GM21447 (cell line): ENCODE measurements at regions not wholly inside any gene's neighbourhood (a gene's known extent, or its start where the extent isn't known, plus 50 kb on each side); places are given as distances from the start of the nearest gene placed in this dataset.

Source experiments
- ATAC-seq: cut with Tn5 transposase; IDR thresholded peaks from one replicate; pipeline ENCODE4 v1.9.1; 2021; ENCODE audit not compliant: unreplicated experiment

DNA sequence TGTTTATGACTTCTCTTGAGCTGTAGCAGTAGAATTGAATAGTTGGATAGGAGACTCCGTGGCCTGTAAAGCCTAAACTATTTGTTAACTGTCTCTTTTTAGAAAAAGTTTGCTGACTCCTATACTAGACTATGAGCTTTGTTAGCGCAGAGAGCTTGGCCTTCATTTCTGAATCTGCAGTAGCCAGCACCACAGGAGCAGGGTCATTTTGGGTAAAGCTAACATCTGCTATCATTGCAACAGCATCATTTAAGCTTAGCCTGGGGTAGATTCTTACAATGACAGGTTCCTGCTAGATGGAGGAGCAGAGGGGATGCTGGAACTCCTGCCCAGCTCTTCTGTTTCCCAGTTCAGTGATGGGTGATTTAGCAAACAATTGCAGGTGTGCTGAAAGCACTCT, 133.7 kb upstream of the ASTN2 start:
- ATAC-seq, result no peak

DNA sequence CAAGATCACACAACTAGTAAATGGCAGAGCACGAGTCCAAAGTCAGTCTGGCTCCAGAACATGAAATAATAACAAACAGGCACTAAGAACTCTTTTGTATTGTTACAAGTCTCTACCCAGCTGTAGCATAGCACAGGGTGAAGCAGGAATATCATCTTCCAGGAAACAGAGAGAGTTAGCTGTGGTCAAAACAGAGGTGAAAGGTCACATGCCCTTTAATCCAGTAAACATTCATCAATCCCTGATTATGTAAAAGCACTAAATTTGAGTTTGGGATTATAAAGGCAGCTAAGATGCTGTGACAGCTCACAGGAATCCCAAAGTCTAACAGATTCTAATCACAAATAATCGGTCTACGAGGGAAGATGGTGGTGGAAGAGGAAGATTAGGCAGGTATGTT, 133.0 kb upstream of the ASTN2 start:
- no peak for ATAC-seq

DNA sequence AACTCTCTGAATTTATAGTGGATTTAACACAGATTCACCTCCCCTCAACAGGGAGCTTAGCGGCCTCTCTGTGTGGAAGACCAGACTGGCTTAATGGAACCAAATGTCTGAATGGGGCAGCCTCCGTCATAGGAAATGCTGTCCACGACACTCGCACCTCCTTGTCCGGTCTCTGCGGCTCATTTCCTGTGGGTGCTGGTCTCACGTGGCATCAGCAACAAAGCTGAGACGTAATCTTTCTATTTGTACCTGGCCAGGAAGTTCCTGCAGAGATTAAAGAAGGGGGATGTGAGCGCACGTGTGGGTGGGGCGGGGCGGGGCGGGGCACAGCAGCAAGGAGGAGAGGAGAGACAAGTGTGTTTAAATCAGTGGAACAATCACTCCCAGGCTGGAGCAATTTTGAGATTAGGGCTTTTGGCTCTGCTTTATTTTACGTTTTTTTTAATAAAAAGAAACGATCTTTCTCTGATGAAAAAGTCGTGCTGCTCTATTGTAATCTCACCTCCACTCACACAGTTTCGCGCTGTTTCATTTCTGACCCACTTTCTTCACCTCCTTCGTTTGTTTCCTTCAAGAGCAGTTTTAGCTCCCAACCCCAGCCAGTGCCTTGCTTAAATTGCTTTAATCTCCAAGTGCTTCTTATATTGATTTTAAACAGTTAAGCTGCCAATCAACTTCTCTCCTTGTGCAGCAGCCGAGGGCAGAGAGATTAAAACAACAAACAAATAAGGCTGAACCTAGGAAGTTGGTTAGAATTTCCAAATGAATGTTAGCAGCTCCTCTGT, 132.2 kb upstream of the ASTN2 start:
- no peak for ATAC-seq

DNA sequence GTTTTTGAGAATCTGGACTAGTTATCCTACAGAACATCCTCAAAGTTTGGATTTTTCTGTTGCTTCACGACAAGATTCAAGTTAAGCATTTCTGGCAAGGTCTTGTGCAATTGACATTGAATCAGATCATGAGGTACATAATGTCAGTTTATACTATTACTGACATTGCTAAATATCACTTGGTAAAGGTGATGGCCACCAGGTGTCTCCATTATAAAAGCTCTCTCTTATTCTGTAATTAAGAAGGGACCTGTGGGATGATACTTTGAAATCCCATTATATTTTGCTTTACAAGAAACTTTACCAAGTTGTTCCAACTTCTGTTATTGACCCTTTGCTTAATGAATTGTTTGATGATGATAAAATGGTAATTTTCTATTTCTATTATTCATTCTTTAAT, 131.0 kb upstream of the ASTN2 start:
- ATAC-seq, result no peak

DNA sequence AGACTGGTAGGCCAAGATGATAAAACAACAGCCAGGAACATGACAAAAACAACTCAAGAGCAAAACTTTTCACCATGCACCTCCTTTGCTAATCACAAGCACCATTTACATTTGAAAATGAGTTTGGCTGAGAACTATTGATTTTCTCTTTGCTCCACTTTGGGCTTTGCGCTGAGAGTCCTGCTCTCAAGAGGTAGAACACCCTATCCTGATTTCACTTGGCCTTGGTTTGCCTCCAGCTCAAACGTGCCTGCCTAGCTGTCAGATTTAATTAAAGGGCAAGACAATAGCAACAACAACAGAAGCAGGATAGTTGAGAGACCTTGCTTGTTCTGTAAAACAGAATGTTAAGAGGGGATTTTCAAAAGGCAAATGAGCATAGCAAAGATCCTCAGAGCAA, 128.2 kb upstream of the ASTN2 start:
- no peak for ATAC-seq

DNA sequence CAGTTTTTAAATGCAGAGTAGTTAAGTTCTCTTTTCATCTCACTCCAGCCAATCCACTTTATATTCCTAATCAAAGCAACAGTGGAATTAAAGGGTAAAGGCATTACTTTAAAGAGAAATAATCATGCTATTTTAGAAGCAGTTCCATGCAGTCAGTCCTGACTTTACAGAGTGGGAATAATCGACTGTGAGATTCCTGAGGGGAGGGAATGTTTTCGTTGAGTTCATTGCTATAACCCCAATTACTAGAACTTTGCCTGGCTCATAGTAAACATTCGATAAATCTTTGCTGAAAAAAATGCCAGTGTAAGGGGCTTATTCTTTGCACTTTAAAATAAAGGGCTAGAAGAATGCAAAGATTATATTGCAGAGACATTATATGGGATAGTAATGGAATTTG, 127.2 kb upstream of the ASTN2 start:
- no peak for ATAC-seq

DNA sequence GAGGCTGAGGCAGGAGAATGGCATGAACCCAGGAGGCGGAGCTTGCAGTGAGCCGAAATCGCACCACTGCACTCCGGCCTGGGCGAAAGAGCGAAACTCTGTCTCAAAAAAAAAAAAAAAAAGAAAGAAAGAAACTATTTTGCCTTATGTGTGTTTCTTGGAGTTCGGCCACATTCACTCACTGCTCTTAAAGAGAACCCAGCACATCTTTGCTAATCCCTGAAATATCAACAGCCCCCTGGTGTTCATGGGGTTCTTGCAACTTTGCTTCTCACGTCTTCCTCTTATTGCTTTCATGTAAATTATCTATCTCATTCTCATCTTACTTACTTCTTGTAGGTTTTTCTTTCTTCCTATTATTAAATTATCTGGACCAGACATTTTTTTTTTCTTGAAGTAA, 126.3 kb upstream of the ASTN2 start:
- no peak for ATAC-seq

DNA sequence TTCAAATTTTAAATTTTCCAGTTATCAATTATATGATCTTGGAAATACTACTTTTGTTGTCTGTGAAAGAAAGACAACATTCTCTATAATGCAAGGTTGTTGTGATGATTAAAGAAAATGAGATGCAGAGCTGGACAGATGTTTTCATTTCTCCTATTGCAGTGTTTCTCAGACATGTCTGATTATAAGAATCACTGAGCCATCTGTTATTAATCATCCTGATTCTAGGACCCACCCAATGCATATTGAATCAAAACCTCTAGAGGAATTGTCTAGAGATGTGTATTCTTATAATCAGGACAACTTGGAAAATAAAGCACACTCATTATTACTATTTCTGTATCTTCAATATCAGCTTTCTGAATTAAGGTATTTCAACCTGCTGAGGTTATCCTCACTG, 121.1 kb upstream of the ASTN2 start:
- no peak for ATAC-seq

DNA sequence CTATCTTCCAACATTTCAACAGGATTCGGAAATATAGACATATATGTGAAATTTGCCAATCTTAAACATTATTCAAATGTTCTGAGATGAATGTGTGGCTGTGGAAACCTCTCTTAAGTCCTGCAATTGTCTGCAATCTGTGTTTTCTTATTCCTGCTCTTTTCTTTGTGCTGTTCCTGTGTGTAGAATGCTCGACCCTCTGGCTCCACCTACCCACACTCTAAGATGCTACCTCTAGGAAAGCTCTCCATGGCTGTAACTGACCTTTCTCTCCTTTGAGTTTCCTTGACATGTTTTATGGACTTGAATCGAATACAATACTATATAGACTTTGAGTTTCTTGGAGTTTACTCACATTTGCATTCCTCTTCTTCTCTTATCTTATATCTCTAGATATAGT, 120.6 kb upstream of the ASTN2 start:
- ATAC-seq, result no peak

DNA sequence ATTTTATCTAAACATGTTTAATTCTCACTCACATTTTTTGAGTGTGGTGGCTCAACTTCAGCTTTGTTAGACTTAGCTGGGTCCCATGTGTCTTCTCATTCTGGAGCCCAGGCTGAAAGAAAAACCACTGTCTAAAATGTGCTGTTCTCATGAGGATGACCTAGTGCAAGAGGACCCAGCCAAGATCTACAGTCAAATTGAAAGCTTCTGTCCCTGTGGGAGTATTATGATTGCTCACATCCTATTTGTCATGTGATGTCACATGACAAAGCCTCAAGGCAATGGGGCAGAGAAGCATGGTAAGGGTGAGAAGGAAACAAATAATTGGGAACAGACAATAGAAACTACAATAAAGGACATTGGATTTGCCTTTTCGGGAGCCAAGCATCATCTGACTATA, 113.4 kb upstream of the ASTN2 start:
- no peak for ATAC-seq

DNA sequence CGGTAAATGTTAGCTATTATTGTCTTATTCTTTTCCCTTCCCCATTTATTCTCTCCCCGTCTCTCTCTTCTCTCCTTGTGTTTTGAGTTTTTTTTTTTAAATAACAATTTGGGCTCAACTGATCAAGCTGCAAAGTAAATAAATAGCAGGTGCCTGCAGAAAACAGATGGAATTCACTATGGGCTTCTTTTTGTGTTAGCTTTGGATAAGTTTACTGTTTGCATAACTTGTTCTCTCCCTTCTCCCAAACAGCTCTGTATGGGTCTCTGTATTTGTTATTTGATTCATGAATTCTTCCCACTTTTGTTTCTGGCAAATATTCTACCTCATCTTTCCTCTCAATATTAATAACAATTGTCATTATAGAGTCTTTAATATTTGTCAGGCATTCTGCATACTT, 111.8 kb upstream of the ASTN2 start:
- ATAC-seq, result no peak

DNA sequence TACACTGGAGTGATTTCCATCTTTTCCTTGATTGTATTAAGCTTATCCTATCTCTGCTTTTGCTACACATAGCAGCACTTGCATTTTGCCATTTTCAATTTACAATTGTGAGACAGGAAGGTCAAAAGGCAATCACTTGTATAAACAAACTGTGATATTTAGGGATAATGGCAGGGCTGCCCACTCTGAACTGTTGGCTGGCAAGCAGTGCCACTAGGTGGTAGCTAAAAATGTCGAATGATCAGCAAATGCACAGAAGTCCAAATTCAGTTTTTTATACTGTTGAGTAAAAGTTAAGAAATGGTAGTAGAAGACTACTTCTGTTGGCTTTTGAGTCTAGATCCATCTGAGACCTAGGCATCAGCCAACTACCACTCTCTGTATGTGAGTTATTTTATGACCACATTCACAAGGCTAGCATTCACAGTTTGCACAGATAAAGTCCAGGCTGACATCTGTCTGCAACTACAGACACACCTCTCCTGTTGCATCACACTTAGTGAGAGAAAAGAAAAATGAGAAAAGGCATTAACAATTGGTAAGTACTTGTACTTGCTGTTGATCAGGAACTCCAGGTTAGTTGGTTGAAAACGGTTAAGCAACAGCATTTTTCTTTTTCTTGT, 108.8 kb upstream of the ASTN2 start:
- ATAC-seq, result no peak

DNA sequence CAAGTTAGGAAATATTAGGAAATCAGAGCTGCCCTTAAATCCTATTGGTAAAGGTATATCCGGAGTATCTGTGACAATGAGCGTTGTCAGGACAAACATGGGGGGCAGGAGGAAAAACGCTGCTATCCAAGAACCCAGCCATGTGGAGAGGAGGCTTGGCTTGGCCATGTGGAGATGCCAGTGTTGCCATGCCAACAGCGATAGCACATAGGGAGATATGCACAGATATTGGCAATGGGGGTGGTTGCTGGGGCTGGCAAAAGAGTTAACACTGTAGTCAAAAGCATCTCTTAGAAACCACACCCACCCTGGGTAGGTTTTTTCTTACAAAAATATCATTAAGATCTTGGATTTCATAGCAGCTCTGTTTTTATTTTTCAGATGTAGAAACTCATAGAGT, 106.4 kb upstream of the ASTN2 start:
- ATAC-seq, result no peak

DNA sequence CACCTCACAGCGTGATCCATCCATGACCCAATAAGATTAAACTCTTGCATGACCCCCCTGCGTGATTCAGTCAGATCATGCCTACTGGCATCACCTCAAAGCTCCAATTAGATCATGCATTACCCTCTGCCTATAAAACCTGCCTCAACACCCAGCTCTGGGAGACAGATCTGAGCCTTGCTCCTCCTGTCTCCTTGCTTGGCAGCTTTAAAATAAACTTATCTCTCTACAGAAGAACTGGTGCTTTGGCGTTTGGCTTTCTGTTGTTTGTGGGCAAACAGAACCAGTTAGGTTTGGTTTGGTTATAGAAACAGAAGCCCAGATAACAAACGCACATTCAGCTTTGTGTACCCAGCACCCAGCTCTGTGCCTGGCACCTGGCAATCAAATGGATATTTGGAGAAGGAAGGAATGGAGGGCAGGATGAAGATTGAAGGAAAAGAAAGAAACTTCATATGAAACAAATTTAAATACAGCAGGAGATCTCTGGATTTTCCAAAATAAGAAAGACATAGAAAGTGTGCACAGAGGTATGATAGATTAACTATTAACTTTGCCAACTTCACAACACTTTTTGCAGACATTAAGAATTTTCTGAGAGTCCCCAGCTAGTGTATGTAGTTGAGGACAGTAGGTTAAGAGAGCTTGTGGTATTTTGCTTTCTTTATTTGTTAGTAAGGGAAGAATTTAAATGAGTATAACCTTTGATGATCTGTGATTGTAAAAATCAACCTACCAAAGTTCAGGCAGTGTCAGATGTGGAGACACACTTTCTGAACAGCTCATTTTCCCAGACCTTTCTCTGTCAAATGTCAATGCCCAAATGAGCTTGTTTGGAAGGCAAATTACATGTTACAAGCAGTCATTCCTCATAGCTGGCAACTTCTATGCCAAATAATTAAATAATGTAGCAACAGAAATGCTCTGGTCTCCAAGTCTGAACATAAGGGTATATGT, 102.1 kb upstream of the ASTN2 start:
- no peak for ATAC-seq

DNA sequence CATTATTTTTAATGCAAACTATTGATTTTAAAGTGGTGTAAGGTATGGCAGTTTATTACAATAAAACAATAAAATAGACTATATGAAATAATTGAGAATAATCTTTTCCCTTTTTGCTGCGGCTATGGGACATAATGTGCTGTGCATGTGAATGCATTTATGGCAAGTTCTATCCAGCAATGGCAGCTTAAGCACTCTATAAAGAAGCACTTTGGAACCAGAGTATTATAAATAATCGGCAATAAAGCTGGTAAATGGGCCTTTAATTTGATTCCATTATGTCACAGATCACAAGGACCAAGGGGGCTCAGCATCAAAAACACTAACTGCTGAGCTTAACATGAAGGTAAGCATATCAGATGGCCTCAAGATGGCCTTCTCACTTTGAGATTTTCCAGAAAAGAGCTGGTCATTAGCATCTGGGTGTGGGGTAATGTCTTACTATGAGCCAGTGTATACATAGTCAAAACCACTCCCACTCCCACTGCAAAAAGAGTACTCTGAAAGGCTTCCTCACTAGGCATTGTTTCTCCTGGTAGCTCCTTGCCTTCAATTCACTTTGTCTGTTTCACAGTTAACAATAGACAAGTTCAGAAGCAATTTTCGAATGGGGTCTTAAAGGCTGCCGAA, 97.1 kb upstream of the ASTN2 start:
- no peak for ATAC-seq

DNA sequence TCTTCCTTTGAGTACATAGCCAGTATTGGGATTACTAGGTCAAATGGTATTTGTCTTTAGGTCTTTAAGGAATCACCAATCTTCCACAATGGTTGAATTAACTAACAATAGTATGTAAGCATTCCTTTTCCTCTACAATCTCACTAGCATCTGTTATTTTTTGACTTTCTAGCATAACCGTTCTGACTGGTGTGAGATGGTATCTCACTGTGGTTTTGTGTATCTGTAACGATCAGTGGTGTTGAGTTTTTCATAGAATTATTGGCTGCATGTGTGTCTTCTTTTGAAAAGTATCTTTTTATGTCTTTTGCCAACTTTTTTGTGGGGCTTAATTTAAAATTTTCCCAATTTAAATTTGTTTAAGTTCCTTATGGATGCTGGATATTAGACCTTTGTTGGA, 81.5 kb upstream of the ASTN2 start:
- ATAC-seq, result no peak

DNA sequence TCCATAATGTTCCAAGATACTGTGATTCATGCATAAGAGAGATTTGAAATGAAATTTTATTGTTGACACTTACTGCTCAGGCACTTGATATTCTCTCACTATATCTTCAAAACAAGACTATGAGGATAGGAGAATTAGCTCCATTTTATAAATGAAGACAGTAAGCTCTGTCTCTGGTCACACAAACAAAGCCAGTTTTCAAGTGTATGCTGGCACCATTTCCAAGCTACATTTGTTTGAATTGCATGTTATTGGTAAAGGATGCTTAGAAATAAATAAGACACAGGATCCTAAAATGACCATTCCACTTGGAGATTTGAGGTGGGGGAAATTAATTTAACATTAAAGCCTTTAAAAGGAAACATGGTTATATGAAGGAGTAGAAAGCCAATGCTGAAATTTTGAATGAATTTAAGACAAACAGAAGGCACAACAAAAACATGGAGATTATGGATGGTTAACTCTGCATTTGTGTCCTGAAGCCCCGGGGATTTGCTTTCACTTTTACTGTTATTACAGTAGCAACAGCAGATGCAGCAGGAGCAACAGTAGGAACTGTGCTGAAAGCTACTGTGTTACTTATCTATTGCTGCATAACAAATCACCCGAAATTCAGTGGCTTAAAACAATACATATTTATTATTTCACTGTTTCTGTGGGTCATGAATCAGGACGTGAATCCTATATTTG, 79.7 kb upstream of the ASTN2 start:
- ATAC-seq, result no peak

DNA sequence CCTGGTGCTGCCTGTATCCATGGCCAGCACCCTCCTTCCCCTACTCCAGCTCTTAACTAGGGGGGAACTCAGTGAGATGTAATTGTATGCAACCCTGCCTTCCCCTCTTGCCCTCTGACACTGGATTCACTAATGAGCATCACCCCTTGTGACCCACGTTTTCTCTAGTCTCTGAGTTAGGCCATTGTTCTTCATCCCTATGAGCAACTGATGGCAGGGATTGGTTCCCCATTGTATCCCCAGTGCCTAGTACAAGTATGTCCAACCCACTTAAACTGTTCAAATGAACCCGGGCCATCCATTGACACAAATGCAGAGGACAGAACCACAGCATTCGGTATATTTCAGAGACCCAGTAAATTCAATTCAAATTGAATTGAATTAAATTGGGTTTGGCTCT, 77.6 kb upstream of the ASTN2 start:
- no peak for ATAC-seq

DNA sequence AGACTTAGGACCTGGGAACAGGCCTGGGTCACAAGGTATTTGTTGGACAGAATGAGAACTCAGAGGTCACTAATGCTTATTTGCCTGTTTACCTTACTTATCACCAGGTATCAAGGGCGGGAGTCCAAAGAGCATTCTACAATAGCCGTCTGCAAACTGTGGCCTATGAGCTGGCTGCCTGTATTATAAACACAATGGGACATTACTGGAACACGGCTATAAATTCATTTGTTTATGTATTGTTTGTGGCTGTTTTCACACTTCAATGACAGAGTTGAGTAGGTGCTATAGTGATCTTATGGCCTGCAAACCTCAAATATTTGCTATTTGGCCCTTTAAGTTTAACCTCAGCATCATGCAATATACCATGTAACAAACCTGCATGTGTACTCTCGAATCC, 76.6 kb upstream of the ASTN2 start:
- no peak for ATAC-seq

DNA sequence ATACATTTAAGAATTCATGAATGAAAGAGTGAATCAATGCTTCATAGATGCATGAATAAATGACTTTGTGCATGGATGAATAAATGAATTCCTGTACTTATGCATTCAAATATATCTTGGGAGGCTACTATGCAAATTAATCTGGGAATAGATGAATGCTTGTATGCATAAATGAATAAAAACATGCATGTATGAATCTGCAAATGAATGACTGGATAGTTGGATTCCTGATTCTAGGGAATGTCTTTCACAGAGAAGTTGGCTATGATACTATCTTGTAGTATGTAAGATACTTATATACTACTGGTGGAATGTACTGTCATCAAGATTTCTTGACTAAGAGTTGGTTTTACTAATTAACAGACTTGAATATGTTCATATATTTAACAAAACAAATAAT, 75.3 kb upstream of the ASTN2 start:
- ATAC-seq, result no peak

DNA sequence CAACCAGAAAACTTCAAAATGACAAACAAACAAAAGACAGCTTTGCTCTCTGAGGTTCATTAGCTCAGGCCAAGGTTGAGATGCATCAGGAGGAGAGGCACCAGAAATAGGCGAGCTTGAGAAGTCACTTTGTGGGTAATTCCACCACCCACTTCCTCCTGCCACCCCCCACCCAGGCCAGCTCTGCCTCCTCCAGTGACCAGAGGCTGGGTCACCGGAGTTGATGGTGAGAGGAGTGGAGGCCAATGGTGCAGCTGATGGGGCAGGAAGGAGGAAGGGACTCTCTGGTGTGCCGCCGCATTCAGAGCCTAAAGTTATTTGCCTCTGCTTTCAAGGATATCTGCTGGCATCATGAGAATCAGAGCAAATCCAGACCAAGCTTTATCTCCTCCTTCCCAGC, 73.8 kb upstream of the ASTN2 start:
- ATAC-seq, result no peak
